ENCODE measurements at regions not wholly inside any gene's neighbourhood (a gene's known extent, or its start where the extent isn't known, plus 50 kb on each side); places are given as distances from the start of the nearest gene placed in this dataset. TPM values are rescaled to one million over a fixed set of nuclear protein-coding genes. Genes with fewer than 3 reads are reported as not detected.

DNA sequence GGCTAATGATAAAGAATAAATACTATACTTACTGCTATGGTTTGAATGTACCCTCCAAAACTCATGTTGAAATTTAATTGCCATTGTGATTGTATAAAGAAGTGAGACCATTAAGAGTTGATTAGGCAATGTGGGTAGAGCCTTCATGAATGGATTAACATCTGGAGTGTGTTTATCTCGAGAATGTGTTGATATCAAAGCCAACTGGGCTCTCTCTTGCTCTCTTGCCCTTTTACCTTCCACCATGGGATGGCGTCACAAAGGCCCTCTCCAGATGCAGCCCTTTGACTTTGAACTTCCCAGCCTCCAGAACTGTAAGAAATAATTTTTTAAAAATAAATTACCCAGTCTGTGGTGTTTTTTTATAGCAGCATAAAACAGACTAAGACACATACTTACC, 50.1 kb upstream of the GHITM start:
- Histone ChIP-seq H4K20me1 (ENCODE audit: insufficient read depth, low read length) (no peaks in the 10 kb centered on the region), H3K36me3 (replicated peaks in 1 of 2; ENCODE audit: control insufficient read depth in 1 of 2, insufficient read depth in 2 of 2, low read length in 2 of 2) (no peaks in the 10 kb centered on the region), H3K4me1 (ENCODE audit: control insufficient read depth in 1 of 2, insufficient read depth in 2 of 2, low read length in 2 of 2) (no peaks in the 10 kb centered on the region), H3K79me2 (ENCODE audit: insufficient read depth, low read length) (no peaks in the 10 kb centered on the region), H3K4me3 (replicated peaks in 1 of 3; ENCODE audit: low read depth in 2 of 3, low read length in 3 of 3) (no peak overlapping the region), H3K9me3 (replicated peaks in 1 of 2; ENCODE audit: control insufficient read depth in 1 of 2, insufficient read depth in 1 of 2, low read length in 2 of 2) (no peaks in the 10 kb centered on the region), H3K9ac (ENCODE audit: insufficient read depth, low read length, poor library complexity, severe bottlenecking) (no peak overlapping the region), H2AFZ (ENCODE audit: insufficient read depth, low read depth, low read length, poor library complexity, severe bottlenecking) (no peak overlapping the region), H3K27ac (ENCODE audit: low read depth in 1 of 2, low read length in 2 of 2) (no peak overlapping the region), H3K4me2 (replicated peaks; ENCODE audit: extremely low read depth, low read length, poor library complexity, severe bottlenecking) (no peak overlapping the region), H3K27me3 (ENCODE audit: control insufficient read depth in 2 of 2, insufficient read depth in 2 of 2, low read length in 2 of 2) (no peaks in the 10 kb centered on the region)
- WGBS (ENCODE audit: insufficient coverage) = no CpG with 5 or more reads among the region's 2 CpGs
- H3K4me3 Mint-ChIP-seq = no peak overlapping the region
- H3K9me3 Mint-ChIP-seq = peaks cover 0 to 3% (median 0%) of the 10 kb centered on the region in 7 donors
- H3K27ac Mint-ChIP-seq = no peak overlapping the region
- intact Hi-C loops (cut with micrococcal nuclease) = no loop called here
- peaks cover 0 to 11% (median 2%) of the 10 kb centered on the region in 3 donors for H3K27me3 Mint-ChIP-seq (ENCODE audit: low read depth in 3 of 3)
- no peaks in the 10 kb centered on the region for H3K36me3 Mint-ChIP-seq
- H3K4me1 Mint-ChIP-seq = no peaks in the 10 kb centered on the region
- TF ChIP-seq, protein P1, sequence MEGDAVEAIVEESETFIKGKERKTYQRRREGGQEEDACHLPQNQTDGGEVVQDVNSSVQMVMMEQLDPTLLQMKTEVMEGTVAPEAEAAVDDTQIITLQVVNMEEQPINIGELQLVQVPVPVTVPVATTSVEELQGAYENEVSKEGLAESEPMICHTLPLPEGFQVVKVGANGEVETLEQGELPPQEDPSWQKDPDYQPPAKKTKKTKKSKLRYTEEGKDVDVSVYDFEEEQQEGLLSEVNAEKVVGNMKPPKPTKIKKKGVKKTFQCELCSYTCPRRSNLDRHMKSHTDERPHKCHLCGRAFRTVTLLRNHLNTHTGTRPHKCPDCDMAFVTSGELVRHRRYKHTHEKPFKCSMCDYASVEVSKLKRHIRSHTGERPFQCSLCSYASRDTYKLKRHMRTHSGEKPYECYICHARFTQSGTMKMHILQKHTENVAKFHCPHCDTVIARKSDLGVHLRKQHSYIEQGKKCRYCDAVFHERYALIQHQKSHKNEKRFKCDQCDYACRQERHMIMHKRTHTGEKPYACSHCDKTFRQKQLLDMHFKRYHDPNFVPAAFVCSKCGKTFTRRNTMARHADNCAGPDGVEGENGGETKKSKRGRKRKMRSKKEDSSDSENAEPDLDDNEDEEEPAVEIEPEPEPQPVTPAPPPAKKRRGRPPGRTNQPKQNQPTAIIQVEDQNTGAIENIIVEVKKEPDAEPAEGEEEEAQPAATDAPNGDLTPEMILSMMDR (IDR thresholded peaks at IDR 0.05) = no peak
- DNase-seq = no peak

Small RNA genes in the stretch of these regions (small RNA-seq; reads per million reads assigned to genes)
- gene RNU1-65P (ENCODE audit: insufficient read length, low read depth) (not detected), gene RNU6-129P (ENCODE audit: insufficient read length, low read depth) (not detected), gene RNU6-478P (ENCODE audit: insufficient read length, low read depth) (not detected)

Measured in CD14-positive monocyte (primary cell).